Upper lobe of right lung (tissue), 1 donor: ENCODE measurements at regions not wholly inside any gene's neighbourhood (a gene's known extent, or its start where the extent isn't known, plus 50 kb on each side); places are given as distances from the start of the nearest gene placed in this dataset.

ENCODE experiments used
- ATAC-seq: fragments of 200-7000 bp; cut with Tn5 transposase; one replicate; pipeline ENCODE4 v1.9.1; 2020; ENCODE audit warnings: mild to moderate bottlenecking, moderate library complexity
- DNase-seq: peaks from one replicate; pipeline ENCODE4 v3.0.0-alpha.2; 2020
- H3K27ac ChIP-seq: fragments of 200-600 bp; one replicate; pipeline ENCODE4 v1.8.0; 2022
- H3K27me3 ChIP-seq: fragments of 200-600 bp; one replicate; pipeline ENCODE4 v1.8.0; 2022; ENCODE audit warnings: mild to moderate bottlenecking
- H3K36me3 ChIP-seq: fragments of 200-600 bp; one replicate; pipeline ENCODE4 v1.8.0; 2022
- H3K4me1 ChIP-seq: fragments of 200-600 bp; one replicate; pipeline ENCODE4 v1.8.0; 2022
- H3K4me3 ChIP-seq: fragments of 200-600 bp; one replicate; pipeline ENCODE4 v1.8.0; 2022; ENCODE audit warnings: mild to moderate bottlenecking
- H3K9me3 ChIP-seq: fragments of 200-600 bp; one replicate; pipeline ENCODE4 v1.8.0; 2022
- CTCF ChIP-seq: fragments of 200-600 bp; IDR thresholded peaks from one replicate; pipeline ENCODE4 v1.8.0; 2022; ENCODE audit warnings: antibody characterized with exemption
- intact Hi-C: fragments of 100-400 bp; cut with DNase I; formaldehyde crosslinking; loops from one replicate; pipeline ENCODE4 v1.11.0; 2022
- donor health status: DM: no; HTN: yes; CAD: no; lungs with severe emphysema.

GRCh38 chr4:10179957-10180602, 63.5 kb upstream of the WDR1 start:
- ATAC-seq: no peak
- Histone ChIP-seq H3K4me3 (no peak overlapping the region), H3K36me3 (no peaks in the 10 kb centered on the region), H3K27ac (no peak overlapping the region), H3K4me1 (no peaks in the 10 kb centered on the region), H3K9me3 (no peaks in the 10 kb centered on the region), H3K27me3 (no peaks in the 10 kb centered on the region)
- intact Hi-C loops: no loop called here
- TF ChIP-seq CTCF: no peak
- DNase-seq: no peak

GRCh38 chr4:10178763-10179162, 62.2 kb upstream of the WDR1 start:
- TF ChIP-seq CTCF: no peak
- no peaks in the 10 kb centered on the region for H3K36me3 ChIP-seq
- H3K27ac ChIP-seq: no peak overlapping the region
- no peaks in the 10 kb centered on the region for H3K9me3 ChIP-seq
- peaks cover 9% of the 10 kb centered on the region for H3K4me1 ChIP-seq
- H3K27me3 ChIP-seq: no peaks in the 10 kb centered on the region
- no peak for ATAC-seq
- intact Hi-C loops: no loop called here
- no peak for DNase-seq
- H3K4me3 ChIP-seq: no peak overlapping the region

DNA sequence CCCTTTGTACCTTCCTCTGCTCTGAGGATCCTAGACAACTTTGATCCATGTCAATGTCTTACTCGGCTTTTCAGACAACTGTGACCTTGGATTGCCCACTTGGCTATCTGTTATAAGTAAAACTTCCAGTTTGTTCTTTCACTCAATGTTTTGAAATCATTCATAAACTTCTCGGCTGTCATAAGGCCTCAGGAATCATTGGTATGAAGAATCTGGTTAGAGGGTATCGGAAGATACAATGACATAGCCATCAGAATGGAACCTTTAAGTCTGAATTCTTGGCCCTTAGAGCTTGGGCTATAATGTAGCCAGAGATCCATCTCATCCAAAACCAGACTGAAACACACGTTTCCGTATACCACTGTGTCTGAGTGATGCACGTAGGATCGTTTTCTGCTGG, 59.0 kb upstream of the WDR1 start:
- Histone ChIP-seq H3K36me3 (no peaks in the 10 kb centered on the region), H3K4me1 (peaks cover 20% of the 10 kb centered on the region), H3K4me3 (no peak overlapping the region), H3K9me3 (no peaks in the 10 kb centered on the region), H3K27me3 (no peaks in the 10 kb centered on the region), H3K27ac (no peak overlapping the region)
- no peak for TF ChIP-seq CTCF
- no peak for DNase-seq
- intact Hi-C loops: no loop called here
- no peak for ATAC-seq

DNA sequence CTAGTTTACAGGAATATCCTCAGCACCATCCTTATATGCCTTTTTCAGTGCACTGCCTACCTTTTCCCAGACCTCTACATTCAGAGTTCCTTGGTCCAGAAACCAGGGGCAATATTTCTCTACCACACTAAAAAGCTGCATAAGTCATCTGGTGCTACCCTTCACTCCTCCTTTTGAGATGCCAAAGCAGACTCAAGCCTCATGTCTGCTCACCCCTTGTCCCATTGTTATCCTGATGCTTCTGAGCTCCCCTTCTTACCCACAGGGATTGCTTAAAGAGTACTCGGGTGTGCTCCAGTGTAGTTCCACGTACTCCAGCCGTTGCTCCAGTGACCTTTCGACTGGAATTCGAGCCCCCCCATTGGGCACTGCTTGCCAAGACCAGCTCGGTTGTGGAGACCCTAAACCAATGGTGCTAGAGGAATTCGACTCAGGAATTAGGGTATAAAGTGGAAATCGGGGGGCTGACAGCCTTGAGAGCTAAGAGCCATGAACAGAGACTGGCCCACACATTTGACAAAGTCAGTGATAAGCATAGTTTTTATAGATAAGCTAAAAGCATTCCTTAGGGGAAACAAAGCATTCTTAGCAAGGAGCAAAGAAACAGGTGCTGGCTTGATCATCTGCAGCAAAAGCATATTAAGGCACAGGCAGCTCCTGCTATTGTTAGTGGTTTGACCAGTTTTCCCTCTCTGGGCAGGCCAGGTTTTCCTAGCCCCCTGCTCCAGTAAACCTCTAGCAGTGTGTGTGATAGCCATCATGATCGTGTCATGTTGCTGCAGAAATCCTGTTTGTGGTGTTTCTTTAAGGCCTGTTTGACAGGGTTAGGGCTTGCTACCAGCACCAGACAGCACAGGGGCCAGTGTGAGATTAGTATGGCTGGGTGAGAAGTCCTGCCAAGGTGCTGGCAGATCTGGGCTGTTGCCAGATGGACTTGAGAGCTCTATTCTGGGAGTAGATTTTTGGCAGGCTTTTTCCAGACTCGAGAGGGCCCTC, 57.5 kb upstream of the WDR1 start:
- DNase-seq: peak; percentile 73

More for the DNA sequence above, 57.5 kb upstream of the WDR1 start:
- no peaks in the 10 kb centered on the region for H3K9me3 ChIP-seq
- H3K36me3 ChIP-seq: no peaks in the 10 kb centered on the region
- TF ChIP-seq CTCF: no peak
- peak; percentile 64 for ATAC-seq
- H3K4me3 ChIP-seq: no peak overlapping the region
- H3K27ac ChIP-seq: no peak overlapping the region
- H3K27me3 ChIP-seq: no peaks in the 10 kb centered on the region
- intact Hi-C loops: no loop called here
- H3K4me1 ChIP-seq: peaks cover 20% of the 10 kb centered on the region
